Endothelial cell of umbilical vein (primary cell): ENCODE measurements at regions not wholly inside any gene's neighbourhood (a gene's known extent, or its start where the extent isn't known, plus 50 kb on each side); places are given as distances from the start of the nearest gene placed in this dataset.

Experiments used
- CTCF ChIP-seq, 2 donors: IDR thresholded peaks; 1 replicate in 1 of 2; 2 replicates in 1 of 2; pipeline ENCODE4 v1.5.1; 2011; ENCODE audit warnings: low read length in 2 of 2, mild to moderate bottlenecking in 2 of 2, moderate library complexity in 2 of 2, control low read depth in 1 of 2, inconsistent platforms in 1 of 2, low read depth in 1 of 2; ENCODE audit not compliant: insufficient read depth in 1 of 2; ENCODE audit errors: extremely low read depth in 1 of 2
- EZH2 ChIP-seq: IDR thresholded peaks from 2 replicates; pipeline ENCODE4 v1.6.1; 2012; ENCODE audit warnings: borderline replicate concordance, low read depth, mild to moderate bottlenecking, moderate library complexity, low read length, inconsistent platforms; ENCODE audit not compliant: severe bottlenecking
- MYC ChIP-seq: IDR thresholded peaks from one replicate; pipeline ENCODE4 v1.6.1; 2011; ENCODE audit warnings: mild to moderate bottlenecking, low read depth, low read length
- POLR2A ChIP-seq: IDR thresholded peaks from 2 replicates; pipeline ENCODE4 v1.6.1; 2012; ENCODE audit warnings: low read depth, mild to moderate bottlenecking, control low read depth, low read length
- POLR2AphosphoS5 ChIP-seq: IDR thresholded peaks from 2 replicates; pipeline ENCODE4 v1.6.1; 2012; ENCODE audit warnings: low read depth, mild to moderate bottlenecking, control low read depth, low read length, moderate library complexity; ENCODE audit not compliant: insufficient read depth

DNA sequence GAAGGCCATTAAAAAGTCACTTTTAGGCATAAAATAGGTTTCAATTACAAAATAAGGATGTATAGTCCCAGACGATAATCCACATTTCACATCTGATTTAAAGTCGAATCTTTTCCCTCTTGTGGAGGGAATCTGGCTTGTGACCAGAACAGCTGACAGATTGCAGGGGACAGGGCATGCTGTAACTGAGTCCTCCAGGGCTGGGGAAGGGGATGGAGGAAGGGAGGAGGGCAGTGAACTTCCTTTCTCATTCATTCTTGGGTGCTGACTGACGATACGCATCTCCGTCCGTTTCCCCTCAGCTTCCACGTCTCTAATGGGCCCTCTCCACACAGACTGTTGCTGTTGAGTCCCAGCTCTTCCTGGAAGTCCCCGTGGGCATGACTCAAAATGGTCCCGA, 108.1 kb upstream of the CSF3R start:
- TF ChIP-seq POLR2AphosphoS5 = no peak
- no peak for TF ChIP-seq CTCF (IDR thresholded peaks at IDR 0.05; ENCODE audit: extremely low read depth in 1 of 2, insufficient read depth in 1 of 2, low read depth in 1 of 2, low read length in 2 of 2)
- no peak for TF ChIP-seq POLR2A
- no peak for TF ChIP-seq MYC
- no peak for TF ChIP-seq EZH2
